NB4 (cell line): ENCODE measurements at regions not wholly inside any gene's neighbourhood (a gene's known extent, or its start where the extent isn't known, plus 50 kb on each side); places are given as distances from the start of the nearest gene placed in this dataset.

Source experiments
- POLR2A ChIP-seq: IDR thresholded peaks from 2 replicates; pipeline ENCODE4 v1.6.1; 2011; ENCODE audit warnings: mild to moderate bottlenecking; ENCODE audit not compliant: insufficient read length; ENCODE audit errors: extremely low read depth
- TF ChIP-seq, protein P1 (sequence below): IDR thresholded peaks from one replicate; pipeline ENCODE4 v1.5.1; 2012; ENCODE audit warnings: low read depth, low read length

DNA sequence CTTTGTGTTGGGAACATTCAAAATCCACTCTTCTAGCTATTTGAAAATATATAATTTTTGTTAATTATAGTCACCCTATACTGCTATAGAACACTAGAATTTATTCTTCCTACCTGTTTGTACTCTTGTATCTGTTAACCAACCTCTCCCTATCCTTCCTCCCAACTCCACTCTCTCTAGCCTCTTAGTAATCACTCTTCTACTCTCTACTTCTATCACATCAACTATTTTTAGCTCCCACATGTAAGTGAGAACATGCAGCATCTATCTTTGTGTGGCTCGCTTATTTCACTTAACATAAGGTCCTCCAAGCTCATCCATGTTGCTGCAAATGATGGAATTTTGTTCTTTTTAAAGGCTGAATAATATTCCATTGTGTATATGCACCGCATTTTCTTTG is 537.3 kb downstream of the MID1IP1 start:
- TF ChIP-seq, protein P1, sequence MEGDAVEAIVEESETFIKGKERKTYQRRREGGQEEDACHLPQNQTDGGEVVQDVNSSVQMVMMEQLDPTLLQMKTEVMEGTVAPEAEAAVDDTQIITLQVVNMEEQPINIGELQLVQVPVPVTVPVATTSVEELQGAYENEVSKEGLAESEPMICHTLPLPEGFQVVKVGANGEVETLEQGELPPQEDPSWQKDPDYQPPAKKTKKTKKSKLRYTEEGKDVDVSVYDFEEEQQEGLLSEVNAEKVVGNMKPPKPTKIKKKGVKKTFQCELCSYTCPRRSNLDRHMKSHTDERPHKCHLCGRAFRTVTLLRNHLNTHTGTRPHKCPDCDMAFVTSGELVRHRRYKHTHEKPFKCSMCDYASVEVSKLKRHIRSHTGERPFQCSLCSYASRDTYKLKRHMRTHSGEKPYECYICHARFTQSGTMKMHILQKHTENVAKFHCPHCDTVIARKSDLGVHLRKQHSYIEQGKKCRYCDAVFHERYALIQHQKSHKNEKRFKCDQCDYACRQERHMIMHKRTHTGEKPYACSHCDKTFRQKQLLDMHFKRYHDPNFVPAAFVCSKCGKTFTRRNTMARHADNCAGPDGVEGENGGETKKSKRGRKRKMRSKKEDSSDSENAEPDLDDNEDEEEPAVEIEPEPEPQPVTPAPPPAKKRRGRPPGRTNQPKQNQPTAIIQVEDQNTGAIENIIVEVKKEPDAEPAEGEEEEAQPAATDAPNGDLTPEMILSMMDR = no peak
- TF ChIP-seq POLR2A = no peak
